ENCODE measurements at regions not wholly inside any gene's neighbourhood (a gene's known extent, or its start where the extent isn't known, plus 50 kb on each side); places are given as distances from the start of the nearest gene placed in this dataset.

DNA sequence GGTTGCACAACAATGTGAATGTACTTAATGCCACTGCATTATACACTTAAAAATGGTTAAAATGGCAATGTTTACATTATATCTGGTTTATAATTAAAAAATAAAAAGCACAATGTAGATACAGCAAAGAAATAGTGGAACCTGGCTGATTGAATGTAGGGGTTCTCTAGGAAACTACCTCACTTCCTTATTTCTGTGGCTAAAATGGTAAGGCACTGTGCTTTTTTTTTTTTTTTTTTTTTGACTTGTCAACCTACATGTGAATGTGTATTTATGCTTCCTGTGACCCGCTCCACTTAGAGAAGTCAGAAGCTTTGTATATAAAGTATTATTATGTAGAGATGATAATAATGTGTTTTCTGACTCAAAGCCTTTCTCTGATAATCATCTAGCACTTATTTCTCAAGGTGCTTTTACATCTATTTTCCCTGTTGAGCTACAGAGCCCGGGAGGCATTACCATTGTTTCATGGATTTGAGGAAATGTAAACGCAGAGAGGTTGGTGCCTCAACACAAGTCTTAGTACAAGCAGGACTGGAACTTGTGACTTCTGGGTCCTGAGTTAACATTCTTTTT is 55.0 kb downstream of the SOX4 start:
- DNase-seq (ENCODE audit: low read depth in 2 of 2, low spot score in 1 of 2) = no peak

DNA sequence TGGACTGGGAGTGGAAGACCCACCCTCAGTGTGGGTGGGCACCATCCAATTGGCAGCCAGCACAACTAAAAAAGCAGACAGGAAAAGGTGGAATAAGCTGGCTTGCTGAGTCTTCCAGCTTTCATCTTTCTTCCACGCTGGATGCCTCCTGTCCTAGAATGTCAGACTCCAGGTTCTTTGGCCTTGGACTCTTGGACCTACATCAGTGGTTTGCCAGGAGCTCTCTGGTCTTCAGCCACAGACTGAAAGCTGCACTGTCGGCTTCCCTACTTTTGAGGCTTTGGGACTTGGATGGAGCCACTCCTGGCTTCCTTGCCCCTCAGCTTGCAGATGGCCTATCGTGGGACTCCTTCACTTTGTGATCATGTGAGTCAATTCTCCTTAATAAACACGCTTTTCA is 59.8 kb downstream of the SOX4 start:
- DNase-seq (ENCODE audit: low read depth in 2 of 2, low spot score in 1 of 2) = no peak

DNA sequence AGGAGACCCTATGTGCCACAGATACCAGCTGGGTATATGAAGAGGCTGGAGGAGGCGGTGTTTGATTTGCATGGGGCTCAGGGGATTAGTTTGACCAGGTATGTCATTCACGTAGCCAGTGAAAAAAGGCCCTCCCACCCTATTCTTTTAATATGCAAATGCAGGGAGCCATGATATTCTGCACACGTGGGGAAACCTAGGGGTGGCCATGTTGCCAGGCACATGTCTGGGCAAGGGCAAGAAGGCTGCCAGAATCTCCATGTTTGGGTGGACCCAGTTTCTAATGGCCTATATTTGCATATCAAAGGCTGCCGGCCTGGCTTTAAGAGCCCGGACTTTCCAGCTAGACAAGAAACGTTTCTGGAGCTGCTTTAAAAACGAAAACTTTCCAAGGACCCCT is 60.4 kb downstream of the SOX4 start:
- no peak for DNase-seq (ENCODE audit: low read depth in 2 of 2, low spot score in 1 of 2)

DNA sequence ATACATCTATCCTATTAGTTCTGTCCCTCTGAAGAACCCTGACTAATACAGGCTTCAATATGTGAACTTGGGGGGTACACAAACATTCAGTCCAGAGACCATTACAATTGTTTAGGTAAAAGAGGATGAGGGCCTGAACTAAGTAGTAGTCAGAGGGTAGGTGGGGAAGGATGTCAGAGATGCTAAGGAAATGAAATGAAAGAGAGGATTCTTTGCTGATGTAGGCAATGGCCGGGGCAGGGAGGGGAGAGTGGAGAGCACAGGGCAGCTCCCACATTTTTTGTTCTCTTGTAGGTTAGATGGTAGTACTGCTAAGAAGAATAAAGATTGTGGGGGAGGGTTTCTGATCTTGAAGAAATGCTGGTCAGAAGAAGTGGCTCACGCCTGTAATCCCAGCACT is 60.8 kb downstream of the SOX4 start:
- DNase-seq (ENCODE audit: low read depth in 2 of 2, low spot score in 1 of 2) = no peak

DNA sequence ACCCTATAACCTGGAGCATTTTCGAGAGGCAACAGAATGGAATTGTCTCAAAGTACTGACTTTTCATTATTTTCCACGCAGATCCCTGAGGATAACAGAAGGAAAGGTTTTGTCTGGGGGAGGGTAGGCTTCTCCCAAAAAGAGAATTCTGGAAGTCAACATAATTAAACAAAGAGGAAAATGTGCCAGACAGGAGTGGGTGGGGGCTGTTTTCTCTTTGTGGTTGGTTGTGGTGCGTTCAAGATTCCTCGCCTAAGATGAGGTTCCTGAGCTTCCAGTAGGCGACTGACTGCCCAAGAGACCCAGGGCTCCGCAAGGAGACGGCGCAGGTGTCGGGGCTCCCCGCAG is 70.4 kb downstream of the SOX4 start:
- DNase-seq (ENCODE audit: low read depth in 2 of 2, low spot score in 1 of 2) = no peak

DNA sequence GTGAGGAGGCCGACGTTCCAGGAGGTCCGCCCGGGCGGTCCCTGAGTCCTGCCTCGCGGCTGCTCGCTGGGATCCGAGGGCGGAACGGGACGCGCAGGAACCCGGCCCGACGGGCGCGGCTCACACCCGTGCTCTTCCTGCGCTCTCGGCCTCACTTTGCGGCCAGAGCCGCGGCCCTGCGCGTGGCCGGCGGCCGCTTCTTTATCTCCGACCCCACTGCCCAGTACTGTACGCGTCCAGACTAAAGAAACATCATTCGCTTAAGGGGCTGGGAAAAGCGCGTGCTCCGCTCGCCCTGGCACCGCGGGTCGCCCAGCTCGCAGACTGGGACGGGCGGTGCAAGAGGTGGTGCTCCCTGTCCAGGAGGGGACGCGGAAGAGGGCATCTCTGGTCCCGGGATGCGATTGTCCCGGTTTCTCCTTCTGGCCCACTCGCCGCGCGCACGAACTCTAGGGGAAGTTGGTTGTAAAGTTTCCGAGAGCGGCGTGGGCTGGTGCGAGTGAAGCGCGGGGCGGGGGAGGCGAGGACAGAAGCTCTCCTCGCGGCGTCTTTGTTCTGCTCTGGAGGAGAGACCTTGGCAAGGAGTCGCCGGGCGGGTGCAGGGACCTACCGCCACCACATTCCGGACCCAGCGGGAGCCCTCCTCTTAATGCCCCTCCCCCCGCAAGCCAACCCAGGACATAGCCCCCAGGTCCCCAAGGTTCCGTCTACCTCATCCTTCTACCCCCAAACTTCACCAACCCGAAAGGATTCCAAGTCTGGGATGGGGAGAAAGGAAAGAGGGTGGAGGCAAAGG is 71.0 kb downstream of the SOX4 start:
- DNase-seq (ENCODE audit: low read depth in 2 of 2, low spot score in 1 of 2) = no peak

DNA sequence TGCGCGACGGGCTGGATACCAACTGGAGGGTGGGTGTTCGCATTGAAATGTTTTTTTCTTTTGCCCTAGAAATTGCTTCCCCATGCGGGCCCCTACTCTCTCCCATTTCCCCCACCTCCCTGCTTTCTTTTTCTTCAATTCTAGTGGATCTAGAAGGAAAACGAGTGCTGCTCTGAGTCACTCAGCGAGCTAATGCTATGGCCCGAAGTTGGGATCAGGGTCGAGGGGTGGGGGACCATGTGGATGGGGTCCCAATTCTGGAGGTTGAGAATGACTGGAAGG is 71.5 kb downstream of the SOX4 start:
- no peak for DNase-seq (ENCODE audit: low read depth in 2 of 2, low spot score in 1 of 2)

DNA sequence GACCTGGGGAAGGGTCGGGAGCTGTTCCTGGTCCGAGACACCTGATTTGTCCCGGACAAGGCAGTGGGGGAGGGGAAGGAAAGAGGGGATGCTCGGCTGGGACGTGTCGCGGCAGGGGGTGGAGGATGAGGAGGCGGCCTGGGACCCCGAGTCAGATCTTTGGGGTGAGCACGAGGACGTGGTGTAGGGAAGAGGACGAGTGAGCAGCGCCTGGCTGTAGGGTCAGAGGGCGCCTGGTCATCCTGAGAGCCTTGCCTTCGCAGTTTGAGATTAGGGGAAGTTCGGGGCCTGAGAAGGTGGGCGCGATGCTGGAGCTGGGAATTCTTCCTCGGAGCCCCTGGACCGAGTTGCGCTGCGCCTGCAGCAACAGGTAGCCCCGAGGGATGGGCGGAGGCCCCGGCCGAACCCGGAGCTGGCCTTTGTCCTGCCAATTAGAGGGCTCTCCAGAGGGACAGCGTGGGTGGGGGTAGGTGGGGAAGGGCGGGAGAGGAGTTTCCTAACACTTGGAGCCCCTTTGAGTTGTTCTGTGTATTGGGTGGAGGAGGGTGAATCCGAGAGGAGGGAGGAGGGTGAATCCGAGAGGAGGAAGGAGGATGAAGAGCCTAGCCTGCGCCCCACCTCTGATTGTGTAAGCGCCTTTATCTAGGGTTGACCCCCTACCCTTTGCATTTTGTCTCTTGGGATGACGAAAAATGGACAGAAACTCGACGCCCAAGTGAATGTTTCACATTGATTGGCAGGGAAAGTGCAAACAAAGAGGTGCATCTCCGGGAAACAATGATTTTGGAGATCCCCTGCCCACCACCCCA is 72.0 kb downstream of the SOX4 start:
- no peak for DNase-seq (ENCODE audit: low read depth in 2 of 2, low spot score in 1 of 2)

DNA sequence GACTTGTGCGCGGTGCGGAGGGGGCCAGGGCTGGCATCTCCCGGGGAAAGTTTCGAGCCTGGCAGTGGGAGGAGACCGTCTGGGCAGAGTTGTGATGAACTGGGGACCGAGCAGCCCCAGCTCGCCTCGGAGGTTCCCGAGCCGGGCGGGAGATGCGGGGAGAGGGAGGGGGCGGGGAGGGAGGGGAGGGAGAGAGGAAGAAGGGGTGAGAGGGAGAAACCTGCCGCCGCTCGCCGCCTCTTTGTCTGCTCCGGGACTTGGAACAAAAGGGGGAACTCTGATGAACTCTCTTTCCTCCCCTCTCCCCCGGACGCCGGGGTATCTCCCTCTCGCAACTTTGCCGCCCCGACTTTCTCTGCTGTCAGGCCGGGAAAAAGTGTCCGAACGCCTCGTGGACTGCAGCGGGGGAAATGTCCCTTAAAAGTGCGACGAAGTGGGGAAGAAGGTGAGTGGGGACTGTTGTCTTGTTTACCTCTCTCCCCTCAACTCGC is 72.7 kb downstream of the SOX4 start:
- no peak for DNase-seq (ENCODE audit: low read depth in 2 of 2, low spot score in 1 of 2)

DNA sequence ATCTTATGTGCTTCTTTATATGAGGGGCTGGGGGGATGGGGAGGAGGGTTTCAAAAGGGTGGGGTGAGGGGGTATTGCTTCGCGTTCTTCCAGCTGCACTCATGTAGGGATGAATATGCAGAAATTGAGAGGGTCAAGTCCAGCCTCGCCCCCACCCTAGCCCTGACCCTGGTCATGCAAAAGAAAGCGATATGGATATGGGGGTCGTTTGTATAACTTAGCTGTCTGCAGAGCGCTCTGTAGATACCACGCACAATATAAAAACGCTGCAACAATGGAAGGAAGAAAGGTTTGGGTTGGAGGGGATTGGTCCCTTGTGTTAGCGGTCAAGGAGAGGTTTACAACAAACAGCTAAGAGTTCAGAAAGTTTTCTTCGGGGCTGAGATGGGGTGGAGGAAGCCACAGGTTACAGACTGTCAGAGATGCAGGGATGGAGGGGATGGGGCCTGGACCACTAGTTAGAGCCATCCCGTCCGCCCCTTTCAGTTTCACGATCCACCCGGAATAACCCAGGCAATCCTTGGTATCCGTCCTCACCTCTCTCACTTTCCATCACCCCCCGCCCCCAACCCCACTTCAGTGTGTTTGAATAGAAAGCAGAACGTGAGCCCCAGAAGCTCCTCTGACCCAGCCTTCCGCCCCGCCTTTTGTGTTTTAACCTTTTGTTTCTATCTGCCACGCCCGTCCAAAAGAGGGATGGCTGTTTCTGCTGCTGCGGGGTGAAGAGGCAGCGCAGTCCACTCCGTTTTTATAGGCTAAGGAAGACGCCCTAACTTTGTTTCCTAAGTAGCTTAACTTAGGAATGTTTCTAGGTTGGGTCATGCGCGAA is 73.5 kb downstream of the SOX4 start:
- DNase-seq (ENCODE audit: low read depth in 2 of 2, low spot score in 1 of 2) = no peak

DNA sequence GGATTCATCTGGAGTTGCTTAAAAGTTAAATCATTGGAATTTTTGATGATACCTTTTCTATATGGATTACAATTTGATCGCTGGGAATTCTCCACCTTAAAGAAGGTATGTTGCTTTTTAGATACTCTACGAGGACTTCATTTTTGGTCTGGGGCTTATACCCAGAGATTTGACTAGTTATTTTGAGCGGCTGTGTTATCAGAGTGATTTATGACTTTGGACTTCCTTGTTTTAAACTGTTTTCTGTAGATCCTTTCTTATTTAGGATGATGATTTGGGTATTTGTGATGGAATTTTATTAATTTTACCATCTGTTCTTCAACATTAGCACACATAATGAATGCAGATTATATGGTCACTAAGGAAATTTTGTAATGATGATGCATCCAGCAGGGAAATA is 75.2 kb downstream of the SOX4 start:
- DNase-seq (ENCODE audit: low read depth in 2 of 2, low spot score in 1 of 2) = no peak

DNA sequence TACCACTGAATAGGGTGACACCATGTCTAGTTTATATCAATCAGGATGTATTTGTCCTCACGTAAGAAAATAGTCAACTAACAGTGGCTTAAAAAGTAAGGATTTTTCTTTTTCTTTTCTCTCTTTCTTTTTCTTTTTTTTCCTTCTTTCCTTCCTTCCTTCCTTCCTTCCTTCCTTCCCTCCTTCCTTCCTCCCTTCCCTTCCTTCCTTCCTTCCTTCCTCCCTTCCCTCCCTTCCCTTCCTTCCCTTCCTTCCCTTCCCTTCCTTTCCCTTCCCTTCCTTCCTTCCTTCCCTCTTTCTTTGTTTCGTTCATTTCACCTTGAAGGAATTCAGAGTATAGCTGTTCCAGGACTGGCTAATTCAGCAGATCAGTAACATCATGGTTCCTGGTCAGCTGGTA is 83.2 kb downstream of the SOX4 start:
- no peak for DNase-seq (ENCODE audit: low read depth in 2 of 2, low spot score in 1 of 2)

DNA sequence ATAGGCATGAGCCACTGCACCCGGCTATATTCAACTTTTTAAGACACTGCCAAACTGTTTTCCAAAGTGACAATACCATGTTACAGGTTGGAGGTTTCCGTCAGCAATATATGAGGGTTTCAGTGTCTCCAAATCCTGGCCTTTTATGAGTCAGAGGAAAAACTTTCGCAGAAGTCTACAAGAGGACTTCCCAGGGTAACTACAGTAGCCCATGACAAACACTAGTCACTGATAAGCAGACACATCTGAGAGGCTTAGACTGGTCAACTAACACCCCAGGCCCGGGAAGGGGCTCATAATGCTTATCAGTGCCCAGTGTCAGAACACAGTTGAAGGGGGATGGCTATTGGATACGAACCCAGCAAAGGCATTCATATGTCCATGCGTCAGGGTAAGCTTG is 85.4 kb downstream of the SOX4 start:
- no peak for DNase-seq (ENCODE audit: low read depth in 2 of 2, low spot score in 1 of 2)

DNA sequence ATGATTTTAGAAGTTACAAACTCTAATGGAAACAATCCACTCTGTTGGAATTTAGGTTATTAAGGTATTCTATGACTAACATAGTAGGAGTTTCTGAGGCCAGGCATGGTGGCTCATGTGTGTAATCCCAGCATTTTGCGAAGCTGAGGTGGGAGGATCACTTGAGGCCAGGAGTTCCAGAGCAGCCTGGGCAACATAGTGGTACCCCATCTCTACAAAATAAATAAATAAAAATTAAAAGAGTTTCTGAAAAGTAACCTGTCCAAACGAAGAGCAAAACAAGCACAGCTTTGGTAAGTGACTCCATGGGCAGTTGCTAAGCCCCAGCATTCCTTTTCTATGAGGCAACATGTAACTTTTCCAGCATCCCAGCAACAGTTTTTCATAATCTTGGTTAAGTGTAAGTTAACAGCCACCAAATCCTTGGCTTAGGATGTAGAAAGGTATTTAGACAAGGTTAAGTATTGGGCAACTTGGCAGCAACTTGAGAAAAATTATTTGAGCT is 86.3 kb downstream of the SOX4 start:
- DNase-seq (ENCODE audit: low read depth in 2 of 2, low spot score in 1 of 2) = no peak

DNA sequence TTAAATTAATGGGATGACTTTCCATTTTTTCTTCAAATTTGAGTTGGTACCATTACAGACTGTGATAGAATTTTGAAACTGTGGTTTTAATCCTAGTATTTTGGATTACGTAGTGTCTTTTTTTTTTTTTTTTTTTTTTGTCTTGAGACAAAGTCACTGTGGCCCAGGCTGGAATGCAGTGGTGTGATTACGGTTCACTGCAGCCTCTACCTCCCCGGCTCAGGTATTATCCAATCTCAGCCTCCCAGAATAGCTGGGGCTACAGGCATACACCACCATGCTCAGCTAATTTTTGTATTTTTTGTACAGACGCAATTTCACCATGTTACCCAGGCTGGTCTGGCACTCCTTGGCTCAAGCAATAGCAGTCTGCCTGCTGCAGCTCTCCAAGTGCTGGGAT is 87.1 kb downstream of the SOX4 start:
- DNase-seq (ENCODE audit: low read depth in 2 of 2, low spot score in 1 of 2) = no peak

DNA sequence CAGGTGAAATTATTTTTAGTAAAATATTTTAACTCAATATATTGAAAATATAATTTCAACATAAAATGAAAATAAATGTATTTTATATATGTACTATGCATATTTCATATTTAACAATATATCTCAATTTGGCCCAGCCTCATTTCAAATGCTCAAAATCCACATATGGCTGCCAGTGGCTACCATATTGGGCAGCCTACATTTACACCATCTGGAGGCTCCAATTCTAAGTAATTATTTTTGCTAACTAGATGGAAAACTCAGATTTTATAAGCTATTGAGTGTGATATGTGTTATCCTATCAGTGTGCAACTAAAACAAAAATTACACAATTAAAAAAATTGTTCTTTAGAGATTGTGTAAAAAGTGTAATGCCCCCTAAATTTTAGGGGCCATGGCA is 96.9 kb downstream of the SOX4 start:
- no peak for DNase-seq (ENCODE audit: low read depth in 2 of 2, low spot score in 1 of 2)

DNA sequence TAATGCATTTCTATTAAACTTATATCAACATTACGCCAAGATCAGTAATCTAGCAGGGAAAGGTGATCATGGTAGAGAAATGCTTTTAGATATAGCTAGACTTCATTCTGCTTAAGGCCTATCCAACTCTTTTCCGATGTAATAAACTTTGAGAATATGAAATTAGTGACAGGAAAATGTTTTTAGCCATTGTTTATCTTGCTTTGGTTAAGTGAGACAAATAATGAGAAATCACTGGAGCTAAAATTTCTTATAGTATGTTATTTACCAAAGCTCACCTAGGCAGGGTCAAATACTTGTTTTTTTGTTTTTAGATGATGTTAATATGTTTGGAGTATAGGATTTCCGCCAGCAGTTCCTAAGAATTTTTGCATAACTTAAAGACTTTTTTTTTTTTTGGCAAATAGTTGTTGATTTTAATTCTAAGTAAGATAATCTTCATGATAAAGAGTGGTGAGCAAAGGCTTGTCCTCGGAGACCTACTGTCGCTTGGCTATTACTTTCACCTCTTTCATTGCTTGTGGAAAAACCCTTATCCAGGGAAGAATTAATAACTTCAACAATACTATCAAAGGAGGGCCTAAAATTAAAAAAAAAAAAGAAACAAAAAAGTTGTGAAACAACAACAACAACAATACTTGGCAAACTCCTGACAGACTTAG is 98.3 kb downstream of the SOX4 start:
- no peak for DNase-seq (ENCODE audit: low read depth in 2 of 2, low spot score in 1 of 2)

DNA sequence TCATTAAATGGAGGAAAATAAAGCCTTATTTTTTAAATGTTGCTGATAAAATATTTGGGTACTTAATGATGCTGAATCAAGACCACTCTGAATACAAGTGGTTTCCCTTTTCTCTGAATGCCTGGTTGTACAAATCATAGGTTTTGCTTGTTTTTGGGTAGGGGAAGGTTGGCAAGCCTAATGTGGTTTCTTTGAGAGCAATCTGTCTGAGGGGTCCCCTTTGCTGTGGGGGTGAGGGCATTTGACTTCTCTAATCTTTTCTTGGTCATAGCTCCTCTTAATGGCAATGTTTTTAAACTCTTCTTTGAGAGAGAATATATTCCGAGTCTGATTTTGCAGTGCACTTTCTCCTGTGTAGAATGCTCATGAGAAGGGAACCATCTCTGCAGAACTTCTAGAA is 99.2 kb downstream of the SOX4 start:
- no peak for DNase-seq (ENCODE audit: low read depth in 2 of 2, low spot score in 1 of 2)

DNA sequence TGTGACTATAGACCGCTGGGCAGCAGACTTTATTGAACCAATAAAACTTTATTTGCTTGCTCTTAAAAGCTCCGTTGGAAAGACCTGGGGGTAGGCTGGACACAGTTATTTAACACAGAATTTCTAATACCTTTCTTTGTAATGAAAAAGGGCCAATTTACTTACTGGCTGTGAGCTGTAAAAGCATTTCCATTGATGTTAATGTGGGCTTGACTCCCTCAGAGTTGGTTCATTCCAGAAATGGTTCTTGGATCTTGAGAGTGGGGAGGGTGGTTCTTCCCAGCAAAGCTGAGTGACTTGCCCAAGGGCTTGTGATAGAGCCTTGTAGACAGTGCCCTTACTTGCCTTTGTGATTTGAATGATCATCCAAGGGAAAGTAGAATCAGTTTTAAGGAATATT is 100.6 kb downstream of the SOX4 start:
- no peak for DNase-seq (ENCODE audit: low read depth in 2 of 2, low spot score in 1 of 2)

DNA sequence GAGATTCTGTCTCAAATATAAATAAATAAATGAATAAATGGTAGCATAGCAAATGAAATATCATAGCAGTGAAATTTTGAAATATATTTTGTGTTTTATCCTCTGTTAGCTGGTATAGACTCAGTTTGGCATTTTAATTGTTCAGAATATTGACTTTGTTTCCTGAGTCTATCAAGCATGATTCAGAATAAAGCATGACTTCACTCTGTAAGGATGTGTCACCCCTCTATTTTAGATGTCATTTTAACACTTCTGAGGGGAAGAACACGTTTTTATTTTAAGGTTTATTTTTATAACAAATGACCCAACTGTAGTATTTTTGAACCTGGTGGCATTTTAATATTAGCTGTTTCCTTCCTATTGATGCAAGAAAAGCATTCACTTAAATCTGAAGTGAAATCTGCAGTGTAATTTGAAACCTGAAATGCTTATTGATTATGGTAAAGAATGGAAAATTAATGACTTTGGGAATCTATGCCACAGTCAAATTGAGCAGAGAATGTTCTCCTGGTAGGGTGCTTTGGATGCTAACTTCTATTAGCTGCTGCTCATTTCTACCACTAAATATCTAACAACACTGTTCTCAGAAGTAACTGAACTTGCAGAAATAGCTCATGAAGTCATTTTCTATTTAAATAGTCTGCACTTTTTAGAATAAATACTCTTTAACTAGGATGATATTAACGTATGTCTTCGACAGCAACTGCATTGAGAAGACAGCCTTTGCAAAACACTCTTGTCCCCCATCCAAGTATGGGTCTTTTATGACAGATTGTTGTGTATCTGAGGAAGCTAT is 114.2 kb downstream of the SOX4 start:
- DNase-seq (ENCODE audit: low read depth in 2 of 2, low spot score in 1 of 2) = no peak
